SK-MEL-5 (cell line): ENCODE measurements at regions not wholly inside any gene's neighbourhood (a gene's known extent, or its start where the extent isn't known, plus 50 kb on each side); places are given as distances from the start of the nearest gene placed in this dataset.

Source experiments
- DNase-seq: peaks from one replicate; pipeline ENCODE4 v3.0.0-alpha.2; 2016; ENCODE audit warnings: low read depth, low spot score
- in situ Hi-C: cut with HindIII; loops from 2 replicates; pipeline ENCODE4 v1.10.0; 2016; ENCODE audit warnings: low sequenced_read_pairs, high pct_unique_total_duplicates, low pct_unique_long_range_greater_than_20kb

DNA sequence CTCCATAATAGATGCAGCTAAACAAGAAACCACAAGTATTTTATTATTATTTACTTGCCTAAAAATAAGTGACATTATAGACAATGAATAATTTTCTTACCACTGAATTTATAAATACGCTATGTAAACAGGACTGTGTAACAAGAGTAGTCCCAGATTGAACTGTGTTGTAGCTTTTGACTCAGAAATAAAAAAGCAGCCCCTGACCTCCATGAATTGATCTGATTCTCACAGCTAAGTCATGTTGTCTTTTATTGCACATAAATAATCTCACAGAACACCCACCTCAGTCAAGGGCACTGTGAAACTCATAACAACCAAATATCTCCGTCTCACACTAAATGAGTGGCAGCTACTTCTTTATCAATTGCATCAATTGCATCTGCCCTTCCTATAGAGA is 171.6 kb downstream of the TMX3 start:
- DNase-seq = no peak
- in situ Hi-C loops = no loop called here

DNA sequence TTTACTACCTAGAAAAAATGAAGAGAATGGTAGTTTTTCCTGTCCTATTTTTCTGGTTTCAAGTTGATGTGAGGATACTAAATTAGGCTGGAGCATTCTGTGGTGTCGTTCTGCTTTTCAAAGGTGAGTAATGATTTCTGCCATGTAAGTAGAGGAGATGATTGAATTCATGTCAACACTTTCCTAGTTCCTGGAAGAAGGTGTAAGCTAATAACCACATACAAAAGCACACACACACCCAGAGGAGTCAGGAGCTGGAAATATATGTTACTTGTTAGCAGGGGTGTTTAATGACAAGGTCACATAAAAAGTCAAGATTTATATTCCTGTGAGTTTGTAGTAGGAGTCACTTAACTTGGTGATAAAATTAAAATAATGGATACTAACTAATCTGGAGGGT is 172.1 kb downstream of the TMX3 start:
- in situ Hi-C loops = no loop called here
- DNase-seq = no peak

DNA sequence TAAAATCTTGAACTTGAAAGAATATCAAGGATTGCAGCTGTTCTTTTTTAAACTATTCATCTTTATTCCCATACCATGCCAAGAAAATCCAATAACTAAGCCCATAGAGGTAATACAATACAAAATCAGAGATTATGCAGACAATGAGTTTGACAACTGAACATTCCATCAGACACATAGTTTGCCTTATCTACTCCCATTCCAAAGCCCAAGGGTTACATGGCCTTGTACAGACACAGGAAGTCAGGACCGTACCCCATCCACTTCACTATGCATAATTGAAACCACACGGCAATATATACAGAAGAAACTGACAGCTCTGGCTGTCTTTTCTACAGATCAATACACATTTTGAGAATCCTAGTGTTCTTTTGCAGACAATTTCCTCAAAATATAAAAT is 181.3 kb downstream of the TMX3 start:
- in situ Hi-C loops = no loop called here
- no peak for DNase-seq

DNA sequence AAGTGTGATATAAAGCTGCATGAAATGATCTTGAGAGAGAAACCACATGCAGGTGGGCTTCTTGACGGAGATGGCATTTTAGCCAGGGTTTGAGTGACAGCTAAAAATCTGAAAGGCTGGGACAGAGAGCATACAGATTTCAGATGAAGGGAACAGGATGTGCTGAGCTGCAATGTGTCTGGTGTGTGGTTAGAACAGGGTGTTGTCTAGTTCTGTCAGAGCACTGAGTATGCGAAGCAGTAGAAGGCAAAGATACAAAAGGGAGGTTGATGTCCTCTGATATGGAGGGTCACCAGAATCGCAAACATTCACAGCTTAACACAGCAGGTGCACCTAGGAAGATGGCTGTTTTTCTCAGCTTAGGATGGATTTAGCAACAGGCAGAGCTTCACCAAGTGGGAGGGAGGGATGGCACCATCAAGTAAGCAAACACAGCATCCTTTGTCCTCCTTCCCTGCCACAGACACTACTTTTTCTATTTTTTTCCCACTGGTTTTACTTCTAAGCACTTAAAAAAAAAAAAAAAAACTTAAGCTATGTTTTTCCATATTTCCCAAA is 182.5 kb downstream of the TMX3 start:
- in situ Hi-C loops = no loop called here
- DNase-seq = no peak

DNA sequence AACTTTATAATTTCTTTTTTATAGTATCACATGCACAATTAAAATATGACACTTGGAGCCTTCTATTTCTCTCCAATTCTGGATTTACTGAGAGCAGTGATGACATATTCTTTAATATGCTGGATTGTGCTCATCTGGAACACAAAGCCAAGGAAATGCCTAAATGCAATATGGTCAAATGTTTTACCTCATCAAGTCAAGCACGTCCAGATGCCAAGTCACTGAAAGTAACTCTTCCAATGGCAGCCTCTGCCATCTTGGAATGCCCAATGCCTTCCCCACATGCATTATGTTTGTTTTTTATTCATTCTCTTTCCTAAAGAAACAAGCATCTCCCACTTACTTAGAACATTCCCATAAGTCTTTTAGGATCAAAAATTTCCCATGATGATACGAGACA is 189.8 kb downstream of the TMX3 start:
- DNase-seq = no peak
- in situ Hi-C loops = no loop called here

DNA sequence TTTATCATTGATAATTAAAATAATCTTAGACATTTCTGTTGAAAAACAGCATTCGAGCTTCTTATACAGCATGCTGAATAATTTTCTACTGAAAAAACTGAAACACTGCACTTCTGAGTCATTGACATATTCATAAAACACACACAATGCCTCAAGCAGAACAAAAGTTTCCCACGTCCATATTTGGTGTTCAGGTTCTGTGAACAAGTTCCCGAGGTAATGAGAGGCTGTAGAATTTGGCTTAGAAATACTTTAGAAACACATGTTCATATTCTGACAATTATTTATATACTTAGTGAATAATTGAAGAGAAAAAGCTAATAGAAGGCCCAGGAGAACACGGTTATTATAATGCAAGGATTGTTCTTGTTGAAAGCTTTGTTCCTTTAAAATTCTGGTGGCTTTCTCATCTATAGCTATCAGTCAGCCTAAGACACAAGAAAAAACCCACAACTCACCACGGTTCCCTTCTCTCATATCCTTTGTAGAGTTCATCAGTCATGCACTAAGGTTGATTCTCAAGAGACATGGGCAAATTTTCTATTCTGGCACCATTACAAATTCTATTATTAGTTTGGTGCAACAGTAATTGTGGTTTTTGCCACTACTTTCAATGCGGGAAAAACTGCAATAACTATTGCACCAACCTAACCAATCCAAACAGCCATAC is 194.4 kb downstream of the TMX3 start:
- no peak for DNase-seq
- in situ Hi-C loops = no loop called here

DNA sequence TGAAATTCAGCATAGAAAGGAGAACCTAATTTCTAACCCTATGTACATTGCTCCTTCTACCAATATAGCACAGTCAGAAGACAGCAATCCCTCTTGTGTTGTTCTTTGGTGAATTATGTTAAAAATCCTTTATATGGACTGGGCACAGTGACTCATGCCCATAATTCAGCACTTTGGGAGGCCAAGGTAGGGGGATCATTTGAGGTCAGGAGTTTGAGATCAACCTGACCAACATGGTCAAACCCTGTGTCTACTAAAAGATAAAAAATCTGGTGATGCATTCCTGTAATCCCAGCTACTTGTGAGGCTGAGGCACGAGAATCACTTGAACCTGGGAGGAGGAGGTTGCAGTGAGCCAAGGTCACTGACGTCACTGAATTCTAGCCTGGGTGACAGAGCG is 195.6 kb downstream of the TMX3 start:
- in situ Hi-C loops = no loop called here
- no peak for DNase-seq

DNA sequence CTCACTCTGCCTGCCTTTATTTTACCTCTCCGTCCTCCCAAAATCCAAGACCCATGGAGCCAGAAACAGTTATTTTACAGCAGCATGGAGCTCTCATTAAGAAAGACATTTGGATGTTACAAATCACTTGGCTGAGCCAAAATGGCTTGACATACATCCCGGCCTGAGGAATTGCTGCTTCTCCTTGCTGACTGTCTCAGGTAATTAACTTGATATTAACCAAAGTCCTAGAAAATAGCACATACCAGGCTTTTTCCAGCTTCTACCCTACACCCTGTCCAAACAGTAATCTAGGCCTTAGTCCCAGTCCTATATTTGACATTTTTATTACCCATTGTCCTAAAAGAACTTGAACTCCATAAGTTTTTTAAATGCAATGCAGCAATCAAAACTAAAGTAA is 205.0 kb downstream of the TMX3 start:
- in situ Hi-C loops = no loop called here
- DNase-seq = no peak

DNA sequence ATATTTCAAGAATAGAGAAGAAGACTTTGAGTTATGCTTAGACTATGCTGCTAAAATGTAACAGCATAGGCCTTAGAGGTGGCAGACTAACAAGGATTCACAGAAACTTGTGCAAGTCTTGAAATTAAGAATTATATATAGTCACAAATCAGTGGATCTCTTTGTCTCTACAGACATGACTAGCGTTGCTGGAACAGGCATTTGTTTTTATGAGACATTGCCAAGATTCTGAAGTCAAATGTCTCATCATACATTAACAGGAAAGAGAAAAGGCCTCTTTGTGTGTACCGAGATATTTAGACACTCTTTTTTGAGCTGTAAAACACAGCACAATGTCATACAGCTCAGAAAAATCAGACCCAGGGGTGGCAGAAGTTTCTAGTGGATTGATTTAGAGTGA is 207.1 kb downstream of the TMX3 start:
- no peak for DNase-seq
- in situ Hi-C loops = no loop called here

DNA sequence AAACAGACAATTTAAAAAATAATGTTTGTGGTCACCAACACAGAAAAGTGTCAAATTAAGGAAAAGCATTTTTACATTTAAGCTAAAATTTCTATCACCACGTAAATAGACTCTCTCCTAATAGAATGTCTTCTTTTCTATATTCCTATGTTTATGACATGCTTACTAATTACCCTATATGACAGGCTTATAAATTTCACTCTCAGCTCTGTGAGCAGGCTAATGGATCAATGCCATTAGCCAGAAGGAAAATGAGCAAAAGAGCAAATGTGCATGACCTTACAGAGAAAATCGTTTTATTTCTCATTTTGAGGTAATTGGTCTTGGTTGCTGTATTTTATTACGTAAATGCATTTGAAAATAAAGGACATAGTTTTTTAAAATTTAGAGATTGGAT is 209.7 kb downstream of the TMX3 start:
- DNase-seq = no peak
- in situ Hi-C loops = no loop called here

DNA sequence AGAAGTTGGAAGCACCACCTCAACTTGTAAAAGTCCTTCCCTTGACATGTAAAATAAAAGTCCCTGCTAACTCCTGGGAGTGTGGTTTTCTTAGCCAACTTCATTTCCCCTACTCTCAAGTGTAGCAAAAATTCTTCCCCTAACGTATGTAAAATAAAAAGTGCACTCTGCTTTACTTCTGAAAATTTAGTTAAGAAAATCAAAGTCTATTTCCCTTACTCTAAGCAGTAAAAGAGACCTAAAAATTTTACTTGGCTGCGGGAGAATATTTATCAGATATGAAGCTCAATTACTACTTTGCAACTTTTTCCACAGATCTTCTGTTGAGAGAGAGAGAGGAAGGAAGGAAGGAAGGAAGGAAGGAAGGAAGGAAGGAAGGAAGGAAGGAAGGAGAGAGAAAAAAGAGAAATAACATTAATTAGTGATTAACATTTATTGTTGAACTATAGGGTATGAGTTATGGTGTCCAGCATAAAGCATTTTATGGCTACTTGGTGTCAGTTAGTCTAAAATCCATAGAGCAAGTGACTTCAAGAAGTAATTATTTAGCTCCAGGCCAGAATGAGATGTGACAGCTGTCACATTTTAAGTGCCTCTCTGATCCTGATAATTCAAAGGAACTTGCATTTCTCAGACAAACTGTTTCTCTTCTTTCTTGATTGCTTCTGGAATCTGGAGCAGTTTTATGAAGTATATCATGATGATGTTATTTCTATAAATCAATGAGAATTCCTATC is 210.3 kb downstream of the TMX3 start:
- in situ Hi-C loops = no loop called here
- DNase-seq = no peak

DNA sequence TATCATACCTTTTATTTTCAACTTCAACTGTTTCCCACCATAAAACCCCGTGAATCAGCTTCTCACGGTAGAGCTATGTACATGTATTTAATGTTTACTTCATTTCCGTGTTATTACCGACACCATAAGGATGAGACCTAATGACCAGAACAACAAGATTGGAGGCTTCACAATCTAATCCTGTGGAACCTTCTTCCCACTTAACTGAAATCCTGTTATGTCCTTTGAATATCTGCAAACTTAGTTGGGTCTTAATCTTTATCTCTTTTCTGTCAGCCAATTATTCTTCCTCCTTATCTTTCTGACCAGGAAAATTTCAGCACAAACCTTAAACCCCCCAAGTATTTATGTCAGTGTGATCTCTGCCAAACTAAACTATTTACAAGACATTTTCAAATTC is 214.4 kb downstream of the TMX3 start:
- no peak for DNase-seq
- in situ Hi-C loops = no loop called here

DNA sequence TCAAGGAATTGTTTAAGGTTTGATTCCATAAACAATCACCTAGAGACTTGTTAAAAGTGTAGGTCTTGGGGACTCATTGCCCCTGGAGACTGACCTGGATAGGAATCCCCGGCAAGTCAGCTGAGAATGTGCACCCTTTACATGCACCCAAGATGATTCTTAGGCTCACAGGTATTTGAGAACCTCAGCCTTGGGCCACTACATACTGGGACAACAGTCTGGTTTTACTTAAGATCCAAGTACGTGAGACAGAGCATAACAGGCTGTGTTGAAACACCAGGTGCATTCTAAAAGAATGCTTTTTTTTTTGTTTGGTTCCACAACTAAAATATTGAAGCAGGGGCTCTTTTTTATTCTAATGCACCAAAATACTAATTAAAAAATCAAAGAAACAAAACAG is 215.8 kb downstream of the TMX3 start:
- DNase-seq = no peak
- in situ Hi-C loops = no loop called here

DNA sequence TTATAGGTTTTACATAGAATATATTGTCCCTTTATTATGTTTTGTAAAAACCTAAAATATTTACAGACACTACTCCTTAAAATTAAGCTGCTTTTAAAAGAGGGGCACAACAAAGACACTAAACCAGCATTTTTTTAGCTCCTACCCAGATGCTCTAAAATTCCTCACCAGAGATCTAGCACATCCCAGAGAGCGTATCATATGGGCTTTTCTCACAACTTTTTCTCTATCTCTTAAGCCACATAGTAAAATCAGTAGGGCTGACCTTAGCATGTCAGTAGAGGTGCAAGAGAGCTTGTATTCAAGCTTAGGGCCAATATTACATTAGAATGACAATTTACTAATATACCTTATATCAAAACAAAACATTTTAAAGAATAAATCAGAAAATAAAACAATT is 216.3 kb downstream of the TMX3 start:
- no peak for DNase-seq
- in situ Hi-C loops = no loop called here

DNA sequence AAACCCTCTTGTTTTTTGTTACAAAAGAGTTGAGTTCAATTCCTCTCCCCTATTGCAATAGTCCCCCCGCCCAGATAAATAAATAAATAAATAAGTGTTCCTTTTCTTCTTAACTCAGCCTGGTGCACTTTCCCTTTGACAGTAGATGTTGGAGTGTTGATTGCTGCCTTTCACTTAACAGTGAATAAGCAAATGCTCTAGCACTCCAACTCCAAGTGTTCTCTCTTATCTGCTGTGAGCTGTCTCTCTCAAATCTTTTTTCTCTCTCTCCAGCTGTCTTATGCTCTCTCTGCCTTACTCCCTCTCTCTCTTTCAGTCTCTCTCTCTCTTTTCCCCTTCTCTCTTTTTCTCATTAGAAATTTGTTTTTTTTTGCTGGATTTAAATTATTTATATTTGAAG is 216.7 kb downstream of the TMX3 start:
- in situ Hi-C loops = no loop called here
- DNase-seq = no peak

DNA sequence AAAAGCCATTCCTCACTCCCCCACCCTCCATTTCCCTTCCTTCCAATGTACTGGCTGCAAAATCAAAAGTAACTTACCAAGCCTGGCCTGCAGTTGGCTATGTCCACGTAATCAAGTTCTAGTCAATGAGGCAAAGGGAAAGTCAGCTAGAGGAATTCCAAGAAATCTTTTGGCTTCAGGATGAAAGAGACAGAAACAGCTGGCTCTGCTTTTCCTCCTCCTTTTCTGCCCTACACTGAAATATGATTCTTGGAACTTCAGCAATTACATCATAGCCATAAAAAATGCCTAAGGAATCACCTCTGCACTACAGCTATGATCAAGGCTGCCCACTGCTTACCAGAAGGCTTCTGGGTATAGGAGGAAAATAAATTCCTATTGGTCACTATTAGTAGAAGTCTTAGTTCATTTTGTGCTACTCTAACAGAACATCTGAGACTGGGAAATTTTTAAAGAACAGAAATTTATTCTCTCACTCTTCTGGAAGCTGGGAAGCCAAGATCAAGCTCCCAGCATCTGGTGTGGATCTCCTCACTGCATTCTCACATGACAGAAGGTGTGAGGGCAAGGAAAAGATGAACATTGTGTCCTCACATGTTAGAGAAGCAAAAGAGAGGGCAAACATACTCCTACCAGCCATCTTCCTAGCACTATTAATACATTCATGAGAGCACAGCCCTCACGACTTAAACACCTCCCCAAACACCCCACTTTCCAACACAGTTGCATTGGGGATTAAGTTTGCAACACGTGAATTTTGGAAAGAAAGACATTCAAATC is 219.9 kb downstream of the TMX3 start:
- no peak for DNase-seq
- in situ Hi-C loops = no loop called here

DNA sequence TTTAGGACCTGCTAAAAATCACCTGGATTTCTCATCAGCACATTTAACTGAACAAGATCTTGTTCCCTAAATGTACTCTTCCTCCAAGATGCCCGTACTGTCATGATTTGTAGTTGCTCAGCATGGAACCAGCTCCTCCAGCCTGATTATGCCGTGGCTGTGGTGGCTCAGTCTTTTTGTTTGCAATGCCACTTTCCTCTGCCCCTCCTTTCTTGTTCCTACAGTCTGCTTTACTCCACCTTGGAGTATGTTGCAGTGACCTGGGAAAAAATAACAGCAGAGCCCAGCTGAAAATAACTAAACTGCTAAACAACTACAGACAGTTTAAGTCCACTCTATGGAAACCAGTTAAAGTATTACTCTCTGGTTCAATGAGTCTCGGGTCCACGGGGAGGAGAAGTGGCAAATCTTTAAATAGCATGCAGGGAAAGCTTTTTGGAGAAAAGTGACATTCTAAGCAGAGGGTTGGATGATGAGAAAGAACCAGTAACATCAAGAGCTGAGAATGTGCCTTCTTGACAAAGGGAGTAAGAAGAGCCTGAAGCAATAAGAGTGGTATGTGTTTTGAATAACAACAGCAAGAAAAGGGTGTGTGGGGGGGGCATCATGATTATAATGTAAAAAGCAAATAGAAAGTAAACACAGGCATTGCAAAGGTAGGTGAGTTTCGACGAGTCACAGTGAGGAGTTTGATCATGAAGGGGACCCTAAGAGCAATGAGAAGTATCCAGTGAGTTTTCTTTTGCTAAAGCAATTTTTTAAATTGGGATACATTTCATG is 225.7 kb downstream of the TMX3 start:
- in situ Hi-C loops = no loop called here
- DNase-seq = no peak

DNA sequence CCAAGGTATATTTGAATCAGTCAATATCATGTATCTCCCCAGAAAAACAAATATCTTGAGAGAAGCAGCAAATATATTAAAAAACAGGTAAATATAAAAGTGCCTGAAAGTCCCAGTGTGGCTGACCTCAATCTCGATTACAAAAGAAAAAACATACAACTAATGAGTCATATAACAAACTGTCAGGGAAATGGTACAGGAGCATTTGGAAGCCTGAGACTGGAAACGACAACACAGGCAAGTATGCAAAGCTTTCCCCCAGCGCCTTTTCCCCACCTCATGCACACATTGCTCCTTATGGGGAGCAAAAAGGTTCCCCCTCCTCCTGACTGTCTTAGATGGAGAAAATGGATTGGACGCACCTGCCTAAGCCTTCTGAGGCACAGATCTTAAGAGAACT is 230.7 kb downstream of the TMX3 start:
- in situ Hi-C loops = no loop called here
- no peak for DNase-seq
